Fibroblast of lung (primary cell): ENCODE measurements at regions not wholly inside any gene's neighbourhood (a gene's known extent, or its start where the extent isn't known, plus 50 kb on each side); places are given as distances from the start of the nearest gene placed in this dataset.

ENCODE experiments used
- DNase-seq, 2 donors: peaks; one replicate each; pipeline versions ENCODE4 v3.0.0 to v3.0.0-alpha.2; 2010; ENCODE audit warnings: low read depth in 2 of 2
- H2AFZ ChIP-seq: 2 replicates; pipeline ENCODE4 v1.5.1; 2012; ENCODE audit warnings: low read length, control low read depth, inconsistent platforms
- H3K27ac ChIP-seq: 2 replicates; pipeline ENCODE4 v1.5.1; 2011; ENCODE audit warnings: low read length, control low read depth; ENCODE audit not compliant: insufficient read depth
- H3K27me3 ChIP-seq: 2 replicates; pipeline ENCODE4 v1.5.1; 2011; ENCODE audit warnings: mild to moderate bottlenecking, low read length; ENCODE audit not compliant: control insufficient read depth, insufficient read depth
- H3K36me3 ChIP-seq: 2 replicates; pipeline ENCODE4 v1.5.1; 2011; ENCODE audit warnings: low read length; ENCODE audit not compliant: control insufficient read depth, insufficient read depth
- H3K4me1 ChIP-seq: 2 replicates; pipeline ENCODE4 v1.5.1; 2011; ENCODE audit warnings: low read length; ENCODE audit not compliant: control insufficient read depth, insufficient read depth; ENCODE audit errors: extremely low read depth
- H3K4me2 ChIP-seq: 2 replicates; pipeline ENCODE4 v1.5.1; 2011; ENCODE audit warnings: low read length, control low read depth; ENCODE audit not compliant: insufficient read depth; ENCODE audit errors: extremely low read depth
- H3K4me3 ChIP-seq, 4 experiments: fragments of 200-600 bp in 1 of 4; sonication (generic) in 1 of 4; replicated peaks in 1 of 4; 2 replicates each; pipeline ENCODE4 v1.5.1; 2011 to 2016; ENCODE audit warnings: low read length in 4 of 4, low read depth in 3 of 4, mild to moderate bottlenecking in 3 of 4, control low read depth in 2 of 4, inconsistent platforms in 1 of 4, mixed read lengths in 1 of 4; ENCODE audit not compliant: insufficient read depth in 1 of 4; ENCODE audit errors: control extremely low read depth in 1 of 4
- H3K79me2 ChIP-seq: 2 replicates; pipeline ENCODE4 v1.5.1; 2012; ENCODE audit warnings: mild to moderate bottlenecking, low read length, inconsistent platforms; ENCODE audit not compliant: control insufficient read depth, insufficient read depth
- H3K9ac ChIP-seq: 2 replicates; pipeline ENCODE4 v1.5.1; 2011; ENCODE audit warnings: mild to moderate bottlenecking, low read length, control low read depth; ENCODE audit not compliant: insufficient read depth
- H3K9me3 ChIP-seq: 2 replicates; pipeline ENCODE4 v1.5.1; 2012; ENCODE audit warnings: low read depth, low read length; ENCODE audit not compliant: control insufficient read depth, insufficient read depth
- H4K20me1 ChIP-seq: 2 replicates; pipeline ENCODE4 v1.5.1; 2011; ENCODE audit warnings: low read length; ENCODE audit not compliant: control insufficient read depth, insufficient read depth; ENCODE audit errors: extremely low read depth
- CTCF ChIP-seq, 2 donors: IDR thresholded peaks in 1 of 2; conservative IDR thresholded peaks in 1 of 2; 1 replicate in 1 of 2; 2 replicates in 1 of 2; pipeline ENCODE4 v1.5.1; 2011 to 2012; ENCODE audit warnings: low read length in 2 of 2, control low read depth in 1 of 2, inconsistent platforms in 1 of 2, low read depth in 1 of 2, mild to moderate bottlenecking in 1 of 2
- EZH2 ChIP-seq: IDR thresholded peaks from 2 replicates; pipeline ENCODE4 v1.5.1; 2012; ENCODE audit warnings: low read length, control low read depth, mild to moderate bottlenecking; ENCODE audit errors: missing control alignments

- H3K79me2 ChIP-seq, result no peaks in the 10 kb centered on the region
- H3K4me1 ChIP-seq, result no peaks in the 10 kb centered on the region
- TF ChIP-seq CTCF (conservative IDR thresholded peaks at IDR 0.05 in 1 of 2, IDR thresholded peaks at IDR 0.05 in 1 of 2; ENCODE audit: low read depth in 1 of 2, low read length in 2 of 2) (no peak), EZH2 (no peak)
- DNase-seq, result no peak
- no peak overlapping the region for H3K4me2 ChIP-seq
- no peaks in the 10 kb centered on the region for H3K27me3 ChIP-seq
- no peaks in the 10 kb centered on the region for H3K9me3 ChIP-seq
- no peak overlapping the region for H3K27ac ChIP-seq
- no peaks in the 10 kb centered on the region for H4K20me1 ChIP-seq
- no peak overlapping the region for H3K9ac ChIP-seq
- no peak overlapping the region for H2AFZ ChIP-seq
- H3K4me3 ChIP-seq, result no peak overlapping the region
- H3K36me3 ChIP-seq, result no peaks in the 10 kb centered on the region
These were observed 170.2 kb upstream of the CHRM2 start for GRCh38 chr7:136698231-136698630.

- Histone ChIP-seq H4K20me1 (no peaks in the 10 kb centered on the region), H2AFZ (no peak overlapping the region), H3K9ac (no peak overlapping the region), H3K36me3 (no peaks in the 10 kb centered on the region), H3K4me1 (no peaks in the 10 kb centered on the region), H3K27me3 (no peaks in the 10 kb centered on the region), H3K79me2 (no peaks in the 10 kb centered on the region), H3K9me3 (no peaks in the 10 kb centered on the region), H3K27ac (no peak overlapping the region), H3K4me3 (no peak overlapping the region), H3K4me2 (no peak overlapping the region)
- no peak for DNase-seq
- no peak for TF ChIP-seq EZH2
- no peak for TF ChIP-seq CTCF (conservative IDR thresholded peaks at IDR 0.05 in 1 of 2, IDR thresholded peaks at IDR 0.05 in 1 of 2; ENCODE audit: low read depth in 1 of 2, low read length in 2 of 2)
These were observed 171.2 kb upstream of the CHRM2 start for GRCh38 chr7:136697271-136697670.

- TF ChIP-seq EZH2, result no peak
- TF ChIP-seq CTCF (conservative IDR thresholded peaks at IDR 0.05 in 1 of 2, IDR thresholded peaks at IDR 0.05 in 1 of 2; ENCODE audit: low read depth in 1 of 2, low read length in 2 of 2), result no peak
- H3K9me3 ChIP-seq, result no peaks in the 10 kb centered on the region
- H3K27me3 ChIP-seq, result no peaks in the 10 kb centered on the region
- no peaks in the 10 kb centered on the region for H3K4me1 ChIP-seq
- no peak overlapping the region for H3K9ac ChIP-seq
- H3K4me2 ChIP-seq, result no peak overlapping the region
- no peaks in the 10 kb centered on the region for H3K79me2 ChIP-seq
- H3K27ac ChIP-seq, result no peak overlapping the region
- H3K4me3 ChIP-seq, result no peak overlapping the region
- H3K36me3 ChIP-seq, result no peaks in the 10 kb centered on the region
- H2AFZ ChIP-seq, result no peak overlapping the region
- no peak for DNase-seq
- H4K20me1 ChIP-seq, result no peaks in the 10 kb centered on the region
These were observed 175.0 kb upstream of the CHRM2 start for GRCh38 chr7:136693166-136694119.
